ENCODE measurements at regions not wholly inside any gene's neighbourhood (a gene's known extent, or its start where the extent isn't known, plus 50 kb on each side); places are given as distances from the start of the nearest gene placed in this dataset.

GRCh38 chr14:51400139-51400538 is 160.1 kb downstream of the TMX1 start:
- DNase-seq, result no peak

- no peak for DNase-seq
Observed at GRCh38 chr14:51401272-51401671, 161.2 kb downstream of the TMX1 start.

DNA sequence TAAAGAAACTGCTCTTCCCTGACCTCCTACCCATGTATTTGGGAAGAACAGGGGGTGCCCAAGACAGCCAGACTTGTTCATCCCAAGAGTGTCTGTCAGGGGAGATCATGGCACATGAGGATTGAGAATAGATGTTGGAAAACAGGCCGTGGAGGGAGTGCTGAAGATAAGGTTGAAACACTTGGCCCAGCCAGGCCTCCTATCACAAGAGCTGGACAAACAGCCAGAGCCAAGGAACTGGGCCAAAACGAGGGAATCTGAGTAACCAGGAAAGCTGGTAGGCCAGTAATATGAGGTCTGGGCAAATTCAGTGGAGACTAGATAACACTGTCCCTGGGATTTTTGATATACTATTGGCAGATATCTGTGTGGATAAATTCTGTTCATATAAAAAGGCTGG is 161.7 kb downstream of the TMX1 start:
- no peak for DNase-seq

DNA sequence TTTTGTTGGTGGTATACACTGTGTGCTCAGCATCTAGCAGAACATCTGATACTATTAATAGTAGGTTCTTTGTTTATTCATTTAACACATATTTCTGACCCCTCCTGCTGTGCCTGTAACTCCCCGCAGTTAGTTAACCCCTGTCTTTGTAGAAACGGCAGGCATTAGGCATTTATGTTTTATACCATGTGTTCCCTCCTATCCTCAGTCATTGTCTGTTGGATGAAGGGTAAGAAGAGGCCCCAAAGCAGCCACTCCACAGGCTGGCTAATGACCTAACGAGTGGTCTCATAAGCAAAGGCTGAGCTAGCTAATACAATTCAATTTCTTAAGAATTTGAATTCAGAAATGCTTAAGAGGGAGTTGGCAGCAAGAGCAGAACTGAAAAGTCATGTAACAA is 170.8 kb downstream of the TMX1 start:
- no peak for DNase-seq

DNA sequence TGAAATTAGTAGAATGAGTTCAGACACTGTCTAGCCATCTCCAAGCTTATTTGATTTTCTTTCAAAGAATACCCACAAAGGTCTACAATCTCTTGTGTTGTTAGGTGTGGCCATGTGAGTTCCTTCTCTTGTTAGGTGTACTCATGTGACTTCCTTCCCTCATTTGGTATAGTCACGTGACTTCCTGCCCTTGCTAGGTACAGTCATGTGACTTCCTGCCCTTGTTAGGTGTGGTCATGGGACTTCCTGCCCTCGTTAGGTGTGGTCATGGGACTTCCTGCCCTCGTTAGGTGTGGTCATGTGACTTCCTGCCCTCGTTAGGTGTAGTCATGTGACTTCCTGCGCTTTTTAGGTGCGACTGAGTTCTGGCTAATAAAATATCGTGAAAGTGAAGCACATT is 179.6 kb downstream of the TMX1 start:
- no peak for DNase-seq

- DNase-seq, result no peak
Observed at GRCh38 chr14:51422704-51423103, 182.7 kb downstream of the TMX1 start.

DNA sequence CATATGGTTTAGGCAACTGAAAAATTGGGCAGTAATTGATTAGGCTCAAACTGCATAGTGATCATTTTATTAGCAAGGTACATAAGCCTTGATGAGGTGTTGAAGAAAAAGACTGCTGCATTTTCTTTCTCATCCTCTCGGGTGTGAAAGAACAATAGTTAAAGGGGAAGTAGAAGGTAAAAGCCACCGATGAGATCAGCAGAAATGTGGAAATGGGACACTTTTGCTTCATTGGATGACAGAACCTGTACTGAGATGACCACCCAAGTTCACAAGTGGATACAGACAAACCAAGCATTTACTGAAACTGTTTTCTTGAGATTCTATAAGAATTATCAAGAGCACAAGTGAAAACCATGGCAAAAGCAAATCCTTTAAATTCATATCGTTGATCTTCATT is 184.0 kb downstream of the TMX1 start:
- DNase-seq, result no peak

DNA sequence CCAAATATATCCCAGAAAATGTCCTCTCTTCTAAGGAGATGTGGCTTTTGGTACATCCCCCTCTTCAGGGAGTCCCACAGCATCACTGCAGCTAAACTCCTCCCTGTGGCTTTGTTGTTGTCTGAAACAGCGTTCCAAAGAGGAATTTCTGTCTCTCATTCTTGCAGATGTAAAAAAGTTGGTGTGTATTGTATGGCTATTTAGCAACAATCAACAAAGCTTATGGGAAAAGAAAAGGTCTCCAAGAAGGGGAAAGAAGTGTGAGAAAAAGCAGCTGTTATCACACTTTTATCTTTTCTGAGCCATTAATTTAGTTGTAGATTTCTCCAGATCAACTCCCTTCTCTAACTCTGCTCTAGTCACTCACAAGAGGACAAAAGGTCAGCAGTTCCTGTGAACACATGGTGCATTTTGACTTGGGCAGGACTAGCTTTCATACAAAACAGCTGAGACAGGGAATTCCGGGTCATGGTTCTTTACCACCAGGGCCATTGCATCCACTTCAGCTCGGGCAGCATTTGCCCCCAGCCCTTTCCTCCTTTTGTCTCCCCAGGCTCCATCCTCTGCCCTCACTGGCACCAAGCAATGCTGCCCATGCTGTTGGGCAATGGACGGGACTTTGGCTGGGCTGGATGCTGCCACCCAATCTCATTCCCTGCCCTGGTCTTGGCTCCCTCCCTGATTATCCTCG is 184.7 kb downstream of the TMX1 start:
- no peak for DNase-seq

DNA sequence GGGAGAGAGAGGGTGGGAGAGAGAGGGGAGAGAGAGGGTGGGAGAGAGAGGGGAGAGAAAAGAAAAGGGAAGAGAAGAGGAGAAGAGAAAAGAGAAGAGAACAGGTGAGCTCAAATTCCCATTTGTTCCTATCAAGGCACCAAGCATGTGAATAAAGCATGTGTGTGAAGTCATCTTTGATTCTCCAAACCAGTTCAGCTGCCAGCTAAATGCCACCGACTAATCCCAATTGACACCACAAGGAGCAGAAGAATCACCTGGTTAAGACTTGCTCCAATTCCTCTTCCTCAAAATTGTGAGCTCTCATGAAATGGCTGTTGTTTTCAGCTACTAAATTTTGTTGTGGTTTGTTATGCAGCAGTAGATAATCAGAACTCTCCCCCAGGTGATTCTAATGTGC is 188.9 kb downstream of the TMX1 start:
- no peak for DNase-seq

- no peak for DNase-seq
Observed at GRCh38 chr14:51430079-51430478, 190.0 kb downstream of the TMX1 start.

GRCh38 chr14:51430633-51431032 is 190.6 kb downstream of the TMX1 start:
- no peak for DNase-seq

GRCh38 chr14:51431033-51431709 is 191.1 kb downstream of the TMX1 start:
- DNase-seq, result no peak

DNA sequence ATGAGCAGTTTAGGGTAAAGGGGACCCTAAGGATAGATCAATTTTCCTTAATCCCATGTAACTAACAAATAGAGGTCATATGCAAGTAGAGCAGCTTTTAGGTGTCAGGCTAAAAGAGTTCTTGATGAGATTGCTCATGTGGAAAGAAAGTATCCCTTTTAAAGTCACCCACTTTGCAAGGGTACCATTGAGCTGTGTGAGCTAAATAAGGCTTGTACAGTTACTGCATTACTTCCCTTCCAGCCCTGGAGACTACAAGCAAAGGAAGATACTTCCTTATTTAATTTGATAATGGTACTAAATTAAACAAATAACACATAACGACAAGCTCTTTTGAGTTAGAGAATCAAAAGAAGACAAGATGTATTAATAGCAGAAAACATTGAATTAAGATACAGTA is 191.7 kb downstream of the TMX1 start:
- DNase-seq, result peak; percentile 26 to 30

GRCh38 chr14:51432302-51432948 is 192.4 kb downstream of the TMX1 start:
- DNase-seq, result no peak

- DNase-seq, result no peak
Observed at GRCh38 chr14:51436630-51437029, 196.6 kb downstream of the TMX1 start.

DNA sequence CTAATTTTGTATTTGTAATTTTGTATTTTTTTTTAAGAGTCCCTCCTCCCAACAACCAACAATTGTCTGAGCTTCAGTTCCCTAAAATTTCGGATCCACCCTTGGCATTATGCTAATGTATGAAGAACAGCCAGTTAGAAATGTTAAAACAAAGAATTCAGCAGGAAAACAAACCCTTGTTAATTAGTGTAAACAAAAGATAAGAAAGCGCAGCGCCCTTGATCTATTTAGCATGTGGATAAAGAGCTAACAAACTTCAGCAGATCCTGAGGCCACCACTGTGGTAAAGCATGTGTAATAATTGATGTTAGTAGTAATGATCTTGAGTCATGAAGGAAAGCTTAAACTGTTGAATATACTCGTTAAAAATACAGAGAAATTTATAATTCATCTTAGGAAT is 199.8 kb downstream of the TMX1 start:
- no peak for DNase-seq

DNA sequence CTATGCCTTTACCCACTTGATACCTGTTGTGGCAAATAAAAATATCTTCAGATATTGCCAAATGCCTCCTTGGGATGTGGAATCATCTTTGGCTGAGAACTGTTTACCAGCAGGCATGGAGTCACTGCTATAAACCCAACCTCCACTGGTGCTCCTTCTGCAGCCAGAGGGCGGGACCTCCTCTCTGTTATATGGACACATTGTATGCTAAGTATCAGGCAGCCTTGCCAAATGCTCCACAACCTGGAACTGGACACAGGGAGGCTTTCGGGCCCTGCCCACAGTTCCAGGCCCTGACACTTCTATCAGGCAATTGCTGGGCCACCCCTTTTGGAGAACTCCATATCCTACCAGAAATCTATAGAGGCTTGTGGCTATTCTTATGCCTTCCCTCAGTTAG is 201.0 kb downstream of the TMX1 start:
- DNase-seq, result no peak

DNA sequence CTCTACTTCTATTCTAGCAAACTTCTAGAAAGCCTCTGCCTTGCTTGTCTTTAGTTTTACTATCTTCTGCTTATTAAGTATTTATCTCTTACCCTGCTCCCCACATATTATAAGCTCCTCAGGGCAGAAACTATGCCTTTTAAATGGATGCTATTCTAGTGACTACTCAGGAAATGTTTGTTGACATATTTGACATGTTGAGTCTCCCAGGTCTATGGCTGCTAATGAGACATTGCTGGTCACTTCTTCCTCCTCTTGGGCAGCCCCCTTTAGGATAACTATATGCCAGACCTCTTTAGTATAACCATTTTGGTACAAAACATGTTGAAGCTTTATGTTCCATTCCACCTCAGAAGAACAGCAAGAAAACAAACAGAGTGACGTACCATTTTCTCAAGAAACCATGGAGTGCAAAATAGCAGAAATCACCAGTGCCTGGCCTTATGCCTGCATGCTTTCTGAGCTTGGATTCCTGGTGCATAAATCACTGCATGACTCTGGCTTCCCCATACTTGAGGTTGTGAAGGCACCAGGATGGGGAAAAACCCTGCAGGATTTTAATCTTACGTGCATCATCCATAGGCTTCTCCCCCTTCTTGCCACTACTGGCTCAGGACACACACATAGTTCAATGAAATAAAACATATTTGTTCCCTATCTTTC is 202.6 kb downstream of the TMX1 start:
- no peak for DNase-seq

DNA sequence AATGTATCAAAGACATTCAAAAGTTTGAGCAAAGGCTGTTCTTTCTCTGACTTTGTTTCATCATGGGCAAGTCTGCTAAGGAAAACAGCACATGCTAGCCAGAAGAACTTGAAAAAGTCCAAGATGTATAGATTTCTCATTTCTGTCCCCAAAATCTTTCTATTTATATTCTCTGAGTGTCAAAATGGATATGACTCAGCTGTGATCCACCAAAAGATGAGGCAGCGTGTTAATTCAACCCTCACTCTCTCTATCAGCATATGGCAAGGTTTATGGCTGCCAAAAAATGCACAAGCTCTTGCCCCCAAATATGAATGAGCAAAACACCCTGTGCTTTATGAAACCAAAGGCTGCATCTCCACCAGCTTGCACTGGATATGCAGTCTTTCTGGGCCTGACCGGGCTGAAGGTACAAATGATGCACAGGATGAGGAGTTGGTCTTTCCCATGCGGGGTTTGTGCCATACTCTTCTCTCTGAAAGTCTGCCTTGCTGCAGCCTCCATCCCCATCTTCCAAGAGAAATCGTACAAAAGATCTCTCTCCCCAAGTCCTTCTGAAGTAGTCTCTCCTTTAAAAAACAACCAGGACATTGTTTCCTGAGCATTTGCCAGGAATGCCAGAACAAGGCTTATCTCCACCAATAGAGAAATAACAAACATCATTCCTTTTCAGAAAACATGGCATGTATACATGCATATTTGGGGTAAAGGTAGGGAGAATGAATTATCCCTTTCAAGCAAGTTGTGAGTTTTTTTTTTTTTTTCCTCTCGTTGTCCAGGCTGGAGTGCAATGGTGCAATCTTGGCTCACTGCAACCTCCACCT is 203.4 kb downstream of the TMX1 start:
- no peak for DNase-seq

DNA sequence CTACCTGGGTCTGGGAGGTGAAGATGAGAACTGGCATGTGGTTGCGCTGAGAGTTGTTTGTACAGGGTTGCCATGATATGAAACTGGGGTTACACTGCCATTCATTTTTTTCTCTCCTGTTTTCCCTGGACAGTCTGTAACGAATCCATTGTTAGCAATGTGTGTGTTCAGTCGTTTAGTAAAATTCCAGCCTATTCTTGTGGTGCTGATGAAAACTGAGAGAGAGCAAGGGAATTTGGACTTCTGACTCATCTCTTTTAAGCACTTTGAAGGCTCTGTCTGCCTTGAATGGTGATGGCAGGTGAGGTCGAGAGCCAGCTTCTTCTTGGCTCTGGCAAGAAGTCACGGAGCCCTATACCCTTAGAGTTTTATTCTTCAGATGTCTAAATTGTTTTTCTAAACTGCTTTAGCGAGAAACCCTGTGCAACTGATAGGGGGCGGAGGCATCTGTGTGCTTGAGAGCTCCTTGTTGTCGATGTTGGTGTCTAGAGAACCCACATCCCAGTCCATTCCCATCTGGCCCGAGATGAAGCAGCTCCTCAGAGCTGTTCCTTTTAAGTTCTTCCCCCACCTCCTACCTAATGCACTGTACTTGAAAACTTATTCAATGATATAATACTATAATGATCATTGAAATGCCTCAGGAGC is 204.4 kb downstream of the TMX1 start:
- DNase-seq, result no peak

- DNase-seq, result no peak
Observed at GRCh38 chr14:51445001-51445390, 204.9 kb downstream of the TMX1 start.

GRCh38 chr14:51446771-51447170 is 204.9 kb upstream of the FRMD6 start:
- no peak for DNase-seq
